HepG2 (cell line): ENCODE measurements at regions not wholly inside any gene's neighbourhood (a gene's known extent, or its start where the extent isn't known, plus 50 kb on each side); places are given as distances from the start of the nearest gene placed in this dataset.
A peak's percentile ranks its signal among the peaks of the same experiment; 100 is the strongest.

Experiments used
- ATAC-seq: fragments of 200-7000 bp; cut with Tn5 transposase; 3 replicates; pipeline ENCODE4 v1.9.1; 2020; ENCODE audit warnings: mild to moderate bottlenecking, moderate library complexity
- BruUV-seq: library from RNA; stranded (reverse); fragments of 400-500 nt; replicated peaks from 2 replicates; lab custom pipeline; 2021; lab: Mats Ljungman, UMichigan
- CTCF ChIA-PET: fragments of 300-600 bp; formaldehyde crosslinking; extraction: SDS; loops from one replicate; lab custom pipeline; 2021; ENCODE audit warnings: low total read pairs, inconsistent platforms, low intra/inter-chr PET ratio; lab: Yijun Ruan, JAX
- POLR2A ChIA-PET: fragments of 350-600 bp; sonication (Branson Sonifier 250); formaldehyde crosslinking; loops from one replicate; lab custom pipeline; 2020; ENCODE audit warnings: antibody characterized with exemption, inconsistent platforms; lab: Yijun Ruan, JAX
- DNase-seq: peaks from one replicate; pipeline ENCODE4 v3.0.0-alpha.2; 2015; ENCODE audit warnings: low spot score
- FAIRE-seq: peaks from 3 replicates; lab custom pipeline; 2011; peaks lifted over from hg19 to GRCh38; lab: Jason Lieb, UNC
- H2AFZ ChIP-seq: one replicate; pipeline ENCODE4 v1.6.1; 2011; ENCODE audit warnings: low read length, inconsistent platforms
- H3K27ac ChIP-seq: fragments of 300-600 bp; 3 replicates; pipeline ENCODE4 v1.8.0; 2011; ENCODE audit warnings: mixed run types, mild to moderate bottlenecking, mixed read lengths, low read length, inconsistent platforms; ENCODE audit not compliant: insufficient read depth; ENCODE audit errors: extremely low read length
- H3K27me3 ChIP-seq, 2 experiments: fragments of 200-600 bp in 1 of 2; 2 replicates in 1 of 2; 3 replicates in 1 of 2; pipeline versions ENCODE4 v1.6.0 to v1.8.0; 2011; ENCODE audit warnings: low read length in 2 of 2, mild to moderate bottlenecking in 2 of 2, moderate library complexity in 2 of 2, inconsistent platforms in 1 of 2; ENCODE audit not compliant: insufficient read depth in 2 of 2, control insufficient read depth in 1 of 2
- H3K36me3 ChIP-seq, 2 experiments: fragments of 200-600 bp in 1 of 2; replicated peaks in 1 of 2; 2 replicates in 1 of 2; 3 replicates in 1 of 2; pipeline versions ENCODE4 v1.5.1 to v1.8.0; 2011; ENCODE audit warnings: low read length in 2 of 2, inconsistent platforms in 1 of 2; ENCODE audit not compliant: insufficient read depth in 2 of 2, control insufficient read depth in 1 of 2
- H3K4me1 ChIP-seq: 2 replicates; pipeline ENCODE4 v1.5.1; 2012; ENCODE audit warnings: low read length, inconsistent platforms; ENCODE audit not compliant: insufficient read depth
- H3K4me2 ChIP-seq: 2 replicates; pipeline ENCODE4 v1.6.0; 2011; ENCODE audit warnings: low read depth, low read length, inconsistent platforms
- H3K4me3 ChIP-seq, 3 experiments: fragments of 200-600 bp in 1 of 3; sonication (generic), shearing (Covaris generic) in 1 of 3; replicated peaks in 1 of 3; 2 replicates each; pipeline ENCODE4 v1.5.1; 2011 to 2016; ENCODE audit warnings: low read length in 3 of 3, inconsistent platforms in 2 of 3, low read depth in 2 of 3, mild to moderate bottlenecking in 2 of 3, control low read depth in 1 of 3, mixed read lengths in 1 of 3; ENCODE audit not compliant: insufficient read depth in 1 of 3
- H3K79me2 ChIP-seq: one replicate; pipeline ENCODE4 v1.6.1; 2011; ENCODE audit warnings: low read length, inconsistent platforms; ENCODE audit not compliant: insufficient read depth
- H3K9ac ChIP-seq: 2 replicates; pipeline ENCODE4 v1.6.0; 2011; ENCODE audit warnings: mild to moderate bottlenecking, low read depth, low read length, inconsistent platforms; ENCODE audit not compliant: insufficient read depth
- H3K9me3 ChIP-seq: 2 replicates; pipeline ENCODE4 v1.5.1; 2012; ENCODE audit warnings: mild to moderate bottlenecking, low read length
- H4K20me1 ChIP-seq: 2 replicates; pipeline ENCODE4 v1.6.0; 2011; ENCODE audit warnings: inconsistent platforms, mild to moderate bottlenecking, low read length, moderate library complexity; ENCODE audit not compliant: insufficient read depth
- CTCF ChIP-seq: sonication (generic); formaldehyde crosslinking; IDR thresholded peaks from 2 replicates; pipeline ENCODE4 v1.5.0; 2020; ENCODE audit warnings: mild to moderate bottlenecking, missing genetic modification reagents, moderate library complexity
- MLLT10 ChIP-seq: sonication (generic); formaldehyde crosslinking; IDR thresholded peaks from 2 replicates; pipeline ENCODE4 v1.4.0; 2020; ENCODE audit warnings: missing genetic modification reagents
- SMC3 ChIP-seq: IDR thresholded peaks from 2 replicates; pipeline ENCODE4 v1.6.1; 2011; ENCODE audit warnings: low read length, improper control_type of control experiment
- TCF12 ChIP-seq, 2 experiments: fragments of 450-650 bp in 1 of 2; sonication (generic) in 1 of 2; formaldehyde crosslinking in 1 of 2; IDR thresholded peaks; 2 replicates each; pipeline versions ENCODE4 v1.6.1 to v1.8.0; 2017 to 2022; ENCODE audit warnings: antibody characterized with exemption in 1 of 2, mild to moderate bottlenecking in 1 of 2, missing genetic modification reagents in 1 of 2, moderate library complexity in 1 of 2
- TFAP4 ChIP-seq: sonication (generic); IDR thresholded peaks from 2 replicates; pipeline ENCODE4 v1.6.1; 2016; ENCODE audit warnings: low read depth, borderline replicate concordance
- ZNF609 ChIP-seq: sonication (generic); formaldehyde crosslinking; IDR thresholded peaks from 2 replicates; pipeline ENCODE4 v1.4.0; 2020; ENCODE audit warnings: mild to moderate bottlenecking, missing genetic modification reagents, borderline replicate concordance
- ZNF816 ChIP-seq: sonication (generic); formaldehyde crosslinking; IDR thresholded peaks from 2 replicates; pipeline ENCODE4 v1.8.0; 2022; ENCODE audit warnings: missing genetic modification reagents, mild to moderate bottlenecking, borderline replicate concordance
- WGBS: methylation state at CpG from one replicate; pipeline ENCODE4 v1.1.6; 2017; ENCODE audit warnings: low lambda C conversion rate; 5-methylcytosine and 5-hydroxymethylcytosine counted together
- in situ Hi-C: cut with HindIII; loops from 2 replicates; pipeline ENCODE4 v1.10.0; 2017; ENCODE audit warnings: low pct_unique_long_range_greater_than_20kb; ENCODE audit not compliant: extremely low pct_ligation_motif_present
- intact Hi-C: fragments of 100-400 bp; cut with micrococcal nuclease; formaldehyde crosslinking; loops from one replicate; pipeline ENCODE4 v1.10.0; 2022; ENCODE audit not compliant: unreplicated experiment

- FAIRE-seq (peak; percentile 63), ATAC-seq (peak; percentile 50; the same call in 1 of the 3 replicates), DNase-seq (no peak)
- POLR2A ChIA-PET = no interaction called here
- in situ Hi-C loops (no loop called here), intact Hi-C loops (no loop called here)
- no peak overlapping the region for H3K27ac ChIP-seq
- H3K9me3 ChIP-seq = no peaks in the 10 kb centered on the region
- TF ChIP-seq ZNF609 = no peak
- no peak for TF ChIP-seq MLLT10 (CRISPR knock-in tag)
- peak; percentile 47 for TF ChIP-seq CTCF (CRISPR knock-in tag)
- no peak for TF ChIP-seq TCF12 (IDR thresholded peaks at IDR 0.05)
- no peak for TF ChIP-seq TCF12 (CRISPR knock-in tag; IDR thresholded peaks at IDR 0.05)
- TF ChIP-seq TFAP4 = no peak
- TF ChIP-seq ZNF816 = no peak
- 0 out of 2 replicates have a peak, but pooled peaks have one; percentile 10 for TF ChIP-seq SMC3
- H2AFZ ChIP-seq = no peak overlapping the region
- H3K27me3 ChIP-seq = no peaks in the 10 kb centered on the region
- no peaks in the 10 kb centered on the region for H3K36me3 ChIP-seq
- no peak overlapping the region for H3K9ac ChIP-seq
- no peaks in the 10 kb centered on the region for H3K79me2 ChIP-seq
- 5% methylated on average over 1 of the region's 1 CpG for WGBS
- BruUV-seq = no TSS peak
- H3K4me3 ChIP-seq = no peak overlapping the region
- no peaks in the 10 kb centered on the region for H3K4me1 ChIP-seq
- no peaks in the 10 kb centered on the region for H4K20me1 ChIP-seq
- no peak overlapping the region for H3K4me2 ChIP-seq
- CTCF ChIA-PET = interaction anchor here (0.8 kb wide), 1 partner anchor 21 kb away, joined by 3 read pairs; no protein-coding TSS in a partner anchor
Measured at GRCh38 chr12:115895247-115895646, 382.2 kb downstream of the MED13L start.
